ENCODE measurements at regions not wholly inside any gene's neighbourhood (a gene's known extent, or its start where the extent isn't known, plus 50 kb on each side); places are given as distances from the start of the nearest gene placed in this dataset.

DNA sequence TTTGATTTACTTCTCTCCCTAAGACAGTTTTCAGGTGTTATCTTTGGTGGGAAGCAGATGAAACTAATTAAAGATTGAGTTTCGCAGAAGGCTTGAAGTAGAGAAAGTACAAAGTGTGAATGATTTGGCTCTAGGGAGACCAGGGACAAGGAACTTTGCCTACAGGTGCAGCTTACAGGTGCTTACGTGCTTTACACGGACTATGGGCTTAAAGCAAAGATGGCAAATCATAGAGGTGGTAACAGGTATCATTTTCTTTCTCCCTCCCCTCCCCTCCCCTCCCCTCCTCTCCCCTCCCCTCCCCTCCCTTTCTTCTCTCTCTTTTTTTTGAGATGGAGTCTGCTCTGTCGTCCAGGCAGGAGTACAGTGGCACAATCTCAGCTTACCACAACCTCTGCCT, 136.3 kb downstream of the SLC35B3 start:
- TF ChIP-seq CTCF (IDR thresholded peaks at IDR 0.05; ENCODE audit: insufficient read depth, low read length): no peak
- no peak for TF ChIP-seq REST (IDR thresholded peaks at IDR 0.05; ENCODE audit: insufficient replicate concordance, low read depth)
- no peak for TF ChIP-seq POLR2AphosphoS5 (IDR thresholded peaks at IDR 0.05; ENCODE audit: low read depth)
- no peak for TF ChIP-seq SPI1 (IDR thresholded peaks at IDR 0.05; ENCODE audit: borderline replicate concordance, low read depth)

Data from HL-60 (cell line).